ENCODE measurements at regions not wholly inside any gene's neighbourhood (a gene's known extent, or its start where the extent isn't known, plus 50 kb on each side); places are given as distances from the start of the nearest gene placed in this dataset.

DNA sequence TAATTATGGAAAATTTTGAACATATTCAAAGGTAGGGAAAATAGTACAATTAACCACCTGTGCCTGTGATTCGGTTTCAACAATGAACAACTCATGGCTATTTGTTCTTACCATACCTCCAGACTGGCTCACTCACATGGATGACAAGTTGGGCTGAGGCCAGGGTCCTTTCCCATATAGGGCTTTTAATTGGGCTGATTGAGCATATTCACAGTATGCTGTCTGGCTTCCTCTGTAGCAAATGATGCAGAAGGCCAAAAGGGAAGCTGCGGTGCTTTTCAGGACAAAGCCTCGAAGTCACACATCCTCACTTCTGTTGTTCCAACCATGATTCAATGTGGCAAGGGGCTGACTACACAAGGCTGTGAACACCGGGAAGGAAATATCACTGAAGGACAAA, 297.5 kb upstream of the SLC16A7 start (continued):
- TF ChIP-seq ZNF17 (CRISPR knock-in tag; IDR thresholded peaks at IDR 0.05), result no peak

DNA sequence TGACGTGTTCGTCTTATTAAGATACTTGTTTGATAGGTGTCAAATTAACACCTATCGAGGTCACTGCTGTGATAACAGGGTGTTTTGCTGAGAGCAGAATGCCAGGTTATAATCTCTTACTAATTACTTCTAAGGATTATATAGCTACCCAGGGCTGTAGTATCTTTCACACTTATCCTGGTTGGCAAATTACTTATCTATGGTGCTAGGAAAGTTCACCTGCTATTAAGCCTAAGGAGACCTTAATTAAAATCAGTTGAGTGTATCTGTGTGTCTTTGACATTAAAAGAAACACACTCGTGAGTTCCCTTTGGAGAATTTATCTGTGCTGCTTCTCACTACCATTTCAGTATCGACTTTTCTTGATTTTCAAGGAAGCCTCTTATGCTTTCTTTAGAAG, 301.6 kb upstream of the SLC16A7 start:
- Histone ChIP-seq H3K4me2 (ENCODE audit: low read depth, low read length) (no peak overlapping the region), H3K36me3 (replicated peaks in 1 of 2; ENCODE audit: control insufficient read depth in 1 of 2, insufficient read depth in 2 of 2, low read length in 2 of 2) (no peaks in the 10 kb centered on the region), H2AFZ (ENCODE audit: low read length) (no peak overlapping the region), H3K4me3 (replicated peaks in 1 of 3; ENCODE audit: insufficient read depth in 1 of 3, low read depth in 2 of 3, low read length in 3 of 3) (no peak overlapping the region), H3K27ac (ENCODE audit: extremely low read length, insufficient read depth, low read length) (no peak overlapping the region), H3K9ac (ENCODE audit: insufficient read depth, low read depth, low read length) (no peak overlapping the region), H3K9me3 (ENCODE audit: low read length) (no peaks in the 10 kb centered on the region), H3K27me3 (ENCODE audit: control insufficient read depth in 1 of 2, insufficient read depth in 2 of 2, low read length in 2 of 2) (no peaks in the 10 kb centered on the region), H3K4me1 (ENCODE audit: insufficient read depth, low read length) (no peaks in the 10 kb centered on the region), H3K79me2 (ENCODE audit: insufficient read depth, low read length) (no peaks in the 10 kb centered on the region), H4K20me1 (ENCODE audit: insufficient read depth, low read length) (no peaks in the 10 kb centered on the region)
- intact Hi-C loops (cut with micrococcal nuclease; ENCODE audit: unreplicated experiment), result no loop called here
- ChIA-PET POLR2A (no interaction called here), CTCF (ENCODE audit: low intra/inter-chr PET ratio, low total read pairs) (no interaction called here)
- WGBS (ENCODE audit: low lambda C conversion rate), result 0% methylated on average over 5 of the region's 5 CpGs
- TF ChIP-seq, protein P1, sequence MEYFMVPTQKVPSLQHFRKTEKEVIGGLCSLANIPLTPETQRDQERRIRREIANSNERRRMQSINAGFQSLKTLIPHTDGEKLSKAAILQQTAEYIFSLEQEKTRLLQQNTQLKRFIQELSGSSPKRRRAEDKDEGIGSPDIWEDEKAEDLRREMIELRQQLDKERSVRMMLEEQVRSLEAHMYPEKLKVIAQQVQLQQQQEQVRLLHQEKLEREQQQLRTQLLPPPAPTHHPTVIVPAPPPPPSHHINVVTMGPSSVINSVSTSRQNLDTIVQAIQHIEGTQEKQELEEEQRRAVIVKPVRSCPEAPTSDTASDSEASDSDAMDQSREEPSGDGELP (IDR thresholded peaks at IDR 0.05; ENCODE audit: borderline replicate concordance, low read depth), result no peak
- no peak for TF ChIP-seq POGZ (CRISPR knock-in tag; IDR thresholded peaks at IDR 0.05)
- TF ChIP-seq ZNF839 (CRISPR knock-in tag; IDR thresholded peaks at IDR 0.05; ENCODE audit: borderline replicate concordance), result no peak
- TF ChIP-seq NFATC3 (CRISPR knock-in tag; IDR thresholded peaks at IDR 0.05), result no peak
- no peak for TF ChIP-seq SATB2 (CRISPR knock-in tag; IDR thresholded peaks at IDR 0.05)
- TF ChIP-seq CREM (IDR thresholded peaks at IDR 0.05), result no peak
- TF ChIP-seq CREM (CRISPR knock-in tag; IDR thresholded peaks at IDR 0.05), result no peak
- TF ChIP-seq GTF2F1 (IDR thresholded peaks at IDR 0.05; ENCODE audit: low read length), result no peak
- TF ChIP-seq ZNF317 (CRISPR knock-in tag; IDR thresholded peaks at IDR 0.05), result no peak
- no peak for TF ChIP-seq ZNF83 (CRISPR knock-in tag; IDR thresholded peaks at IDR 0.05; ENCODE audit: borderline replicate concordance)
- no peak for TF ChIP-seq ZNF451 (CRISPR knock-in tag; IDR thresholded peaks at IDR 0.05)
- TF ChIP-seq, protein P2, sequence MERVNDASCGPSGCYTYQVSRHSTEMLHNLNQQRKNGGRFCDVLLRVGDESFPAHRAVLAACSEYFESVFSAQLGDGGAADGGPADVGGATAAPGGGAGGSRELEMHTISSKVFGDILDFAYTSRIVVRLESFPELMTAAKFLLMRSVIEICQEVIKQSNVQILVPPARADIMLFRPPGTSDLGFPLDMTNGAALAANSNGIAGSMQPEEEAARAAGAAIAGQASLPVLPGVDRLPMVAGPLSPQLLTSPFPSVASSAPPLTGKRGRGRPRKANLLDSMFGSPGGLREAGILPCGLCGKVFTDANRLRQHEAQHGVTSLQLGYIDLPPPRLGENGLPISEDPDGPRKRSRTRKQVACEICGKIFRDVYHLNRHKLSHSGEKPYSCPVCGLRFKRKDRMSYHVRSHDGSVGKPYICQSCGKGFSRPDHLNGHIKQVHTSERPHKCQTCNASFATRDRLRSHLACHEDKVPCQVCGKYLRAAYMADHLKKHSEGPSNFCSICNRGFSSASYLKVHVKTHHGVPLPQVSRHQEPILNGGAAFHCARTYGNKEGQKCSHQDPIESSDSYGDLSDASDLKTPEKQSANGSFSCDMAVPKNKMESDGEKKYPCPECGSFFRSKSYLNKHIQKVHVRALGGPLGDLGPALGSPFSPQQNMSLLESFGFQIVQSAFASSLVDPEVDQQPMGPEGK (CRISPR knock-in tag; IDR thresholded peaks at IDR 0.05), result no peak
- TF ChIP-seq JUND (CRISPR knock-in tag; IDR thresholded peaks at IDR 0.05), result no peak
- FAIRE-seq (no peak), ATAC-seq (no peak), DNase-seq (ENCODE audit: low spot score) (no peak)
- no TSS peak for BruUV-seq (replicated peaks)
- in situ Hi-C loops (cut with HindIII; ENCODE audit: extremely low pct_ligation_motif_present, low pct_unique_long_range_greater_than_20kb), result no loop called here

All from HepG2 (cell line).